ENCODE measurements at regions not wholly inside any gene's neighbourhood (a gene's known extent, or its start where the extent isn't known, plus 50 kb on each side); places are given as distances from the start of the nearest gene placed in this dataset.

GRCh38 chr18:2430191-2430590, 141.1 kb downstream of the METTL4 start:
- no peaks in the 10 kb centered on the region for H3K36me3 ChIP-seq (ENCODE audit: low read depth)
- intact Hi-C loops (cut with DNase I, micrococcal nuclease): no loop called here
- ATAC-seq: no peak

GRCh38 chr18:2431806-2432205, 139.5 kb downstream of the METTL4 start:
- Histone ChIP-seq H3K4me3 (no peak overlapping the region), H3K9me3 (peaks cover 7% of the 10 kb centered on the region), H3K36me3 (ENCODE audit: low read depth) (no peaks in the 10 kb centered on the region), H3K4me1 (ENCODE audit: low read depth) (no peaks in the 10 kb centered on the region)
- ATAC-seq: no peak
- no peak for TF ChIP-seq CTCF (IDR thresholded peaks at IDR 0.05)
- no peak for DNase-seq
- intact Hi-C loops (cut with DNase I, micrococcal nuclease): no loop called here

More at GRCh38 chr18:2430191-2430590, 141.1 kb downstream of the METTL4 start:
- Histone ChIP-seq H3K9me3 (peaks cover 7% of the 10 kb centered on the region), H3K4me3 (no peak overlapping the region), H3K4me1 (ENCODE audit: low read depth) (no peaks in the 10 kb centered on the region)
- TF ChIP-seq CTCF (IDR thresholded peaks at IDR 0.05): no peak
- no peak for DNase-seq

GRCh38 chr18:2433366-2433765, 137.9 kb downstream of the METTL4 start:
- intact Hi-C loops (cut with DNase I, micrococcal nuclease): no loop called here
- no peaks in the 10 kb centered on the region for H3K4me1 ChIP-seq (ENCODE audit: low read depth)
- no peak for TF ChIP-seq CTCF (IDR thresholded peaks at IDR 0.05)
- DNase-seq (no peak), ATAC-seq (no peak)
- peaks cover 7% of the 10 kb centered on the region for H3K9me3 ChIP-seq
- H3K4me3 ChIP-seq: no peak overlapping the region
- no peaks in the 10 kb centered on the region for H3K36me3 ChIP-seq (ENCODE audit: low read depth)

- DNase-seq (no peak), ATAC-seq (no peak)
- Histone ChIP-seq H3K4me3 (no peak overlapping the region), H3K36me3 (ENCODE audit: low read depth) (no peaks in the 10 kb centered on the region), H3K9me3 (no peaks in the 10 kb centered on the region), H3K4me1 (ENCODE audit: low read depth) (no peaks in the 10 kb centered on the region)
- intact Hi-C loops (cut with DNase I, micrococcal nuclease): no loop called here
- TF ChIP-seq CTCF (IDR thresholded peaks at IDR 0.05): no peak
These were observed 129.8 kb downstream of the METTL4 start for GRCh38 chr18:2441544-2441943.

GRCh38 chr18:2442006-2442405, 129.3 kb downstream of the METTL4 start:
- Histone ChIP-seq H3K4me1 (ENCODE audit: low read depth) (no peaks in the 10 kb centered on the region), H3K36me3 (ENCODE audit: low read depth) (no peaks in the 10 kb centered on the region), H3K9me3 (no peaks in the 10 kb centered on the region), H3K4me3 (no peak overlapping the region)
- DNase-seq (no peak), ATAC-seq (no peak)
- no peak for TF ChIP-seq CTCF (IDR thresholded peaks at IDR 0.05)
- intact Hi-C loops (cut with DNase I, micrococcal nuclease): no loop called here

- ATAC-seq (no peak), DNase-seq (no peak)
- Histone ChIP-seq H3K4me1 (ENCODE audit: low read depth) (no peaks in the 10 kb centered on the region), H3K9me3 (no peaks in the 10 kb centered on the region), H3K4me3 (no peak overlapping the region), H3K36me3 (ENCODE audit: low read depth) (no peaks in the 10 kb centered on the region)
- intact Hi-C loops (cut with DNase I, micrococcal nuclease): no loop called here
- TF ChIP-seq CTCF (IDR thresholded peaks at IDR 0.05): no peak
These were observed 128.5 kb downstream of the METTL4 start for GRCh38 chr18:2442726-2443275.

All from mucosa of descending colon (tissue), 3 donors.